GM18867 (cell line): ENCODE measurements at regions not wholly inside any gene's neighbourhood (a gene's known extent, or its start where the extent isn't known, plus 50 kb on each side); places are given as distances from the start of the nearest gene placed in this dataset.

ENCODE experiments used
- ATAC-seq: cut with Tn5 transposase; IDR thresholded peaks from one replicate; pipeline ENCODE4 v1.9.1; 2021; ENCODE audit warnings: mild to moderate bottlenecking, moderate library complexity; ENCODE audit not compliant: unreplicated experiment

GRCh38 chr7:46203926-46204325 is 282.9 kb upstream of the IGFBP3 start:
- no peak for ATAC-seq

GRCh38 chr7:46202379-46202778 is 281.3 kb upstream of the IGFBP3 start:
- no peak for ATAC-seq

DNA sequence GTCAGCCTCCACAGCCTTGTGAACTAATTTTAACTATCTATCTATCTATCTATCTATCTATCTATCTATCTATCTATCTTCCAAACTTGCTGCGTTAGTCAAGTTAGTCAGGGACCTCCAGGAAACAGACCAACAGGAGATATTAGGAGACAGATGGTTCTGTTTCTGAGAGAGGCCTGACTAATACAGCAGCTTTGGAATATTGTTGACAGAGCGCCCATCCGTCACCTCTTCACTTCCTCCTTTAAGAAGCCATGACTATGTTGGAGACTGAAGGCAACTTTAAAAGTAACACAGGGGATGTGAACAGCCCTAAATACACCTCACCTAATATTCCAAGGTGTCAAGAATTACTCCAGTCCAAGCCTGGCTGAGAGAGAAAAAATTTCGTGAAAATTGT is 280.9 kb upstream of the IGFBP3 start:
- no peak for ATAC-seq

DNA sequence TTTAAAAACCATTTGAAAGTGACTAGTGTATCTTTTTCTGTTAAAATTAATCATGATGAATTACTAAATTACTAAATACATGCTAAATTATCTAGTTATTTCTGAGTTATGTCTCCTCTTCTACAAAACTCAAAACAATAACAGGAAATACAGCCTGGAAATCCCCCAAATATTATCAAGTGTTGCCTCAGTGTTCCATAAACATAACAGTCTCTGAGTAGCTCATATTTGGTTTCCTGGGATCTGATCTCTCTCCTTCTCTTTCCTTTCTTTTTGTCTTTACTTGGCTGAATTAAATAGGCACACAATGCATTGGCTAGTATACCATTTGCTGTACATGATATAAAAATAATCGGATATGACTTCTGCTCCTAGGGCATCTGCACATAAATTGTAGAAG is 277.6 kb upstream of the IGFBP3 start:
- ATAC-seq, result no peak

- ATAC-seq, result no peak
Measured at GRCh38 chr7:46197785-46198540, 276.9 kb upstream of the IGFBP3 start.

DNA sequence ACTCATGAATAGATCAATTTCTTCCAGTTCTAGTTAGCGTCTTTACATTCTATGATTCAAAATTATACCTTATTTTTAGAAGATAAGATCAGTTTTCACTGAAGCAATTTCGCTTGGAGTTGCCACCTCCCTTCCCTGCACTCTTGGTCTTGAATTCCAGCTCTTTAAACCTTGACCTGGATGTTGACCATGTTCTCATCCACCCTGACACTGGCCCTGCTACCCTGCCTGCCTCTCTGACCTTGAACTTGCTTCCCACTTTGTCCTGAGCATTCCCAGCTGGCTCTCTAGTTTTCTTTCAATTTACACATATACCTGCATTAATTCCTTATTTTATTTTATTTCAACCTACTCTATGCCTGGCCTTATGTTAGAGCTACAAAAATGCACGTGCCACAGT is 274.9 kb upstream of the IGFBP3 start:
- ATAC-seq, result no peak

- no peak for ATAC-seq
Measured at GRCh38 chr7:46192271-46192670, 271.2 kb upstream of the IGFBP3 start.

DNA sequence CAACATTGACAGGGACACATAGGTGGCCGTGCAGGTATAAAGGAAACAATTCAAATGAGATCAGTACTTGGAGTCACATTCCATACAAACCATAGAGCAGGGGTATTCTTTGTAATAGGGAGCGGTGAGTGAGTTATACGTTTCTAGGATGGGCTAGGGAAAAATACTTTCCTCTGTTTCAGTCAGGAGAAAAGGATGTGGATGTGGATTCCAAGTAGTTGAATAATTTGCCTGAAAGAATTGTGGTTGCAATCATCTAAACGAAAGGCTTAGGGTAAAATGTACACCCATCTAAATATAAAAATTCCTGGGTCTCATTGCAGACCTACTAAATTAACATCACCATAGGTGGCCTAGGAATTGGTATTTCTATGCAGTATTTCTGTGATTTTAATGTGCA is 270.7 kb upstream of the IGFBP3 start:
- no peak for ATAC-seq

- no peak for ATAC-seq
Measured at GRCh38 chr7:46191296-46191695, 270.2 kb upstream of the IGFBP3 start.

- no peak for ATAC-seq
Measured at GRCh38 chr7:46189255-46189790, 268.3 kb upstream of the IGFBP3 start.

DNA sequence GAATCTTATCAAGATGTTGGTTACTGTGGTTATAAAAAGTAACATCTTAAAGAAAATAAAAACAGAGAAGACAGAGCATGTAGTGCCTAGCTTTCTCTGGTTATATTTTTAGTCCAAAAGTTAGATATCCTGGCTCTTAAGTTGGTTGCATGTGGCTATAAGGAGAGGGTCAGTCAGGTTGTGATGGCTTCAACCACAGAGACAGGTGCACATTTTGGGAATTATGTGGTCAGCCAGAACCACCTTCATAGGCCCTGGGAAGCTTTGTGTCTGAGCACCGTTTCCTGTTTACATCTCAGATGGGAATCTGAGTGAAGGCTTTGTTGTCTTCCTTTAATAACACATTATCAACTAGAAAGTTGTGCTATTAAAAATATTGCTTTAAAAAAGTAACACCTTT is 265.1 kb upstream of the IGFBP3 start:
- no peak for ATAC-seq

DNA sequence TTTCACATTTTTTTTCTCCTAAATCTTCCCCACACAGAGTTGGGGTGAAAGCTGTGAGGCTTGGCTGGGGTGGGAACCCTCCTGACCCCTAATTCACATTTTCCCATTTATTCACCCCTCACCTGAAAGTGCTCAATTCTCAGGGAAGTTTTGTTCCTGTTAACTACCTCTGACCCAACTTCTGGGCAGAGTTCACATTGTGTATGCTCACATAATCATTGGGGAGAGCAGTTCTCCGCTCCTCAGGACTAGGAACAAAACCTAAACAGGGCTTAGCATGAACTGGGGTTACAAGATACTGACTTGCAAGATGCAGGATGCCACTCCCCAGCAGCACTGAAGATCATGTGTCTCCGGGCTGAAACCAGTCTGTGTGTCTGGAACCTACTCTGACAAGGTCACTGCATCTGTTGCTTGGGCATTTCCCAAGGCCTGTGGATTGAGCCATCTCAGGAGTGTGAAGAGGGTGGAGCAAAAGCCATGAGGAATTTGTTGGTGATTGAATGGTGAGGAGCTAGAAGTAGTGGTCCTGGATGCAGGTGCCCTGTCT is 258.1 kb upstream of the IGFBP3 start:
- ATAC-seq, result no peak

DNA sequence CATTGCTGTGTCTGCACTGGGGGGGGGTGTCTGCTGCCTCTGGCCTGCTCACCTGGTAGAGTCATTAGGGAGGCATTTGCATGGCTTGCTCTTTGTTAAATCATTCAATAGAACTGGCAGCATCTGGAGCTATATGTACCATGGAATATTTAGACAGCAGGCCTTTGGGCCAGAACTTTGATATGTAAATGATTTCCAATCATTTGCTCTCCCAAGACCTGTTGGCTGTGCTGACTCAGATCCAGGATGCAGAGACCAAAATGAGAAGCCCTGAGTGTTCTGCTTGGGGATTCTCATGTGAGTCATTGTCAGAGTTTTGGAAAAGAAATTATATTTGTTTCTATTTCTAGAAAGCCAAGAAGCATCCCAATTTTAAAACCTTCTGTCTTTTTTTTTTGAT is 257.6 kb upstream of the IGFBP3 start:
- no peak for ATAC-seq

- ATAC-seq, result no peak
Measured at GRCh38 chr7:46177821-46178220, 256.7 kb upstream of the IGFBP3 start.

DNA sequence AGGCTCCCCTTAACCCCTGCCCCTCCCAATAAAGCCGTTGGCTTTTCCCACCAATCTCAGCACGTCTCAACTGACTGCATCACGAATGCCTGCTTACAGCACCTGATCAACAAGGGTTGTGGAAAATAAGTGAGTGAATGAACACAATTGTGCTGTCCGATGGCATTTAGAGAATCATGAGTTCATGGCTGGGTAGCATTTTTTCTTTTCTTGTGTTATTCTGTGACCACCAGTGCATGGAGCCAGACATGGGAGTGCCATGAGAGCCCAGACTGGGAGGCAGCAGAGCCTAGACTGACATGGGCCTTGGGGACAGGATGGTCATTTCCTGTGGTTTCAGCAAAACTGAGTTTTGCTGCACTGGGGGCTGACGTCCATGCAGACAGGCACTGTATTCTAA is 254.1 kb upstream of the IGFBP3 start:
- ATAC-seq, result no peak

DNA sequence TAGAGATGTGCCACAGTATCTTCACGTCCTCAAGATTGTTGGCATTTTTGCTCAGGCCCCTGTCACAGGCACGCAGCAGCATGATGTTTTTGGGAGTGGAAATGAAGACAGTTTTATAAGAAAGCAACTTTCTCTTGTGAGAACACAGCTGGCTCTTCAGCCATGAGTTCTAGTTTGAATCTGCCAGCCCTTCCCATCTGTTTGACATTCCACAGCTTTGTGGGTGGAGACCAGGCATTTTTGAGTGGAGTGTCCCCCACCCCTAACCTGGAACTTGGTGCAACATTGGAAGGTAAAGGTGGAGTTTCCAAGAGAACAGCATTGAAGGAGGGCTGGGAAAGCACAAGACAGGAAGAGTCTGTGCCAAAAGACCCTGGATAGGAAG is 253.1 kb upstream of the IGFBP3 start:
- ATAC-seq, result no peak

DNA sequence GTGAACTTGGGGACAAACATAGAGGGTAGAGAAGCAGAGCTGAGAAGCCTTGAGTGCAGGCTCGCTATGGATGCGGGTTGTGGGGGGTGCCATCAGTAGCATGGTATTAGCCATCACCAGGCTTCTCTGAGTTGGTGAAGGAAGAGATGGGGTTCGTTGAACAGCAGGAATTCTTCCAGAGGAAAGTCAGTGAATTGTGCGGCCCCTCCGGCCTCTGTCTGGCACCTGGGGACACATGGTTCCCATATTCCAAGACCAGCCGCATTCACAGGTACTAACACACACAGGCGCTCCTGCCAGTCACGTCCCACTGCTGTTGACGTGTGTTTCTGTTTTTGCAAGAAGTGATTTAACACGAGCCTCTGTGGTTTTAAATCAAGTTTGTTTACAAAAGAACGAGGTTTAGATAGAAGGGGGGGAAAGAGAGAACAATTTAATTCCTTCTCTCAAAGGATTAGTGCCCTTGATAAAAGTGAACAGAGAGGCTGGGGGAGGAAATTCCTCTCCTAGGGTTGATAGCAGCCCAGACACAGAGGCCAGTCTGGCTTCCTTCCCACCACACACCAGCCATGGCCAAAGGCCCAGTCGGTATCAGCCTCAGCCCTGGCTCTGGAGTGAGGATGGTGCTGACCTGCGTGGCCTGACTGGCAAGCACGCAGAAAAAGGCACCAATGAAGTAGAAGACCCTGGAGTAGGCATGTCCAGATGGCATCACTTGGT is 252.6 kb upstream of the IGFBP3 start:
- ATAC-seq, result no peak

- no peak for ATAC-seq
Measured at GRCh38 chr7:46170792-46171191, 249.7 kb upstream of the IGFBP3 start.

GRCh38 chr7:46170021-46170420 is 248.9 kb upstream of the IGFBP3 start:
- ATAC-seq, result no peak

- ATAC-seq, result no peak
Measured at GRCh38 chr7:46169384-46169755, 248.3 kb upstream of the IGFBP3 start.

DNA sequence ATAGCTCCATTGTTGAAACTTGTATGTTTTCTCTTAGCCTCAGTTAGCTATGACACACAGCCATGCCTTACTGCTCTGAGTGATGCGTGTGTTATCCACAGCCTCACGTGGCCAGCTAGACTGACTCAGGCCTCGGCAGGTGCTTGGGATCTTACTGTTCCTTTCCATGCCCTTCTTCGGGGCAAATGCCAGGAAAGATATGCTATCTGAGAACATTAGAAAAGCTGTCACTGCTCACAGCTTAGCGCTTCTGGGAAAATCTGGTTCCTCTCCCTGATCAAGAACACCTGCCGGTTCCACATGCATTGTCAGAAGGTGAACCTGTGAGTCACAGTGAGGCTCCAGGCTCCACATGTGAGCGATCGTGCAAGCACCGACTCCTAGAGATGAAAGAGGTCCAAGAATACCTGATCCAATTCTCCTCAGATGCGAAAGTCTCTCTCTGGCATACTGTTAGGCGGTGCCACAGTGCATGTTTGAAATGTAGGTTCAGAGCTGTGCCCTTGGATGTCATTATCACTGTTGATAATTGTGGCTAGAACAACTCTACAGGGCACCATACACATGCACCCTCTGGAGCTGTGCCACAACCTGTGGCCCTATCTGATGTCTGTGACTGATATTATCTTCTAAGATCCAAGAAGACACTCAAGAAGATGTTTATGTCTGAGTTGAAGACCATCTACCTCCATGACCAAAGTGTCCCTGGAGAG is 247.8 kb upstream of the IGFBP3 start:
- no peak for ATAC-seq

DNA sequence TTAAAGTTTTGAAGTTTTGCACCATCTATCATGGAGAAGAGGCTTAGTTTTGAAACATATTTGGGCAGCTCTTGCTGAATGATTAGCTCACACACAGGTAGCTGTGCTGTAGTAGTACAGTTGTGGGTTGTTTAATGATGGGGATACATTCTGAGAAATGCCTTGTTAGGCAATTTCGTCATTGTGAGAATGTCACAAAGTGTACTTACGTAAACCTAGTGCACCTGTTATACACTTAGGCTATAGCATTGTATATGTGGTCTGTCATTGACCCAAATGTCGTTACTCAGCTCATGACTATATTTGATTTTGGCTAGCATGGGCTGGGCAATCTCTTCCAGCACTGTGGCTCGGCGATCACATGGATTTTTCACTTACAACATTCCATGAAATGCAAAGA is 247.2 kb upstream of the IGFBP3 start:
- ATAC-seq, result no peak
